DOHH2 (cell line): ENCODE measurements at regions not wholly inside any gene's neighbourhood (a gene's known extent, or its start where the extent isn't known, plus 50 kb on each side); places are given as distances from the start of the nearest gene placed in this dataset.

Experiments used
- EZH2phosphoT487 ChIP-seq: fragments of 200-600 bp; sonication (generic); IDR thresholded peaks from 2 replicates; pipeline ENCODE4 v1.6.1; 2017; ENCODE audit warnings: borderline replicate concordance, mild to moderate bottlenecking, antibody characterized with exemption, low read length, moderate library complexity, mixed read lengths
- TF ChIP-seq, protein P1 (sequence below): fragments of 200-600 bp; sonication (generic); IDR thresholded peaks from one replicate; pipeline ENCODE4 v1.5.1; 2014; ENCODE audit warnings: antibody characterized with exemption, mild to moderate bottlenecking, low read depth, low read length; ENCODE audit not compliant: poor library complexity, severe bottlenecking

DNA sequence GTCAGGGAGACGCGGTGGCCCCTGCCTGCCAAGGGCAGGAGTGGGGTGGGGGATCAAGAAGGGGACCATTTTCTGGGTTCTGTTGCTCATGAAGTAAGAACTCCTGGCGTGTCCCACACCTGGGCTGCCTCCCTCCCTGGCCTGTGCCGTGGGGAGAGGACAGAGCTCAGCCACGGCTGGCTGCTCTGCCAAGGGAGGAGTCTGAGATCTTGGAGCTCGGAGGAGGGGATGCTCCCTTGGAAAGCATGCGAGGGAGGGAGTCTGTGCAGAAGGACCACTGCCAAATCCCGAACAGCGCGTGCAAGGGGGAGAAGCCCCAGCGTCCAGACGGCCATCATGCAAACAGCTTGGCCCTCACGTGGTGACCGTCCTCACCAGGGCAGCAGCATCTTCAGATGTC is 64.2 kb upstream of the ZNF469 start:
- TF ChIP-seq, protein P1, sequence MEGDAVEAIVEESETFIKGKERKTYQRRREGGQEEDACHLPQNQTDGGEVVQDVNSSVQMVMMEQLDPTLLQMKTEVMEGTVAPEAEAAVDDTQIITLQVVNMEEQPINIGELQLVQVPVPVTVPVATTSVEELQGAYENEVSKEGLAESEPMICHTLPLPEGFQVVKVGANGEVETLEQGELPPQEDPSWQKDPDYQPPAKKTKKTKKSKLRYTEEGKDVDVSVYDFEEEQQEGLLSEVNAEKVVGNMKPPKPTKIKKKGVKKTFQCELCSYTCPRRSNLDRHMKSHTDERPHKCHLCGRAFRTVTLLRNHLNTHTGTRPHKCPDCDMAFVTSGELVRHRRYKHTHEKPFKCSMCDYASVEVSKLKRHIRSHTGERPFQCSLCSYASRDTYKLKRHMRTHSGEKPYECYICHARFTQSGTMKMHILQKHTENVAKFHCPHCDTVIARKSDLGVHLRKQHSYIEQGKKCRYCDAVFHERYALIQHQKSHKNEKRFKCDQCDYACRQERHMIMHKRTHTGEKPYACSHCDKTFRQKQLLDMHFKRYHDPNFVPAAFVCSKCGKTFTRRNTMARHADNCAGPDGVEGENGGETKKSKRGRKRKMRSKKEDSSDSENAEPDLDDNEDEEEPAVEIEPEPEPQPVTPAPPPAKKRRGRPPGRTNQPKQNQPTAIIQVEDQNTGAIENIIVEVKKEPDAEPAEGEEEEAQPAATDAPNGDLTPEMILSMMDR = no peak
- no peak for TF ChIP-seq EZH2phosphoT487
